A549 (cell line): ENCODE measurements at regions not wholly inside any gene's neighbourhood (a gene's known extent, or its start where the extent isn't known, plus 50 kb on each side); places are given as distances from the start of the nearest gene placed in this dataset.

Experiments
- ATAC-seq, 2 experiments: fragments of 200-7000 bp in 1 of 2; fragments of >200 bp in 1 of 2; cut with Nextera tagmentation in 1 of 2; cut with Tn5 transposase in 1 of 2; 3 replicates each; pipeline versions ENCODE4 v1.8.0 to v1.9.1; 2018 to 2020; ENCODE audit warnings: mild to moderate bottlenecking in 1 of 2, moderate library complexity in 1 of 2
- CTCF ChIA-PET: fragments of 300-600 bp; sonication (Branson Sonifier 250); formaldehyde crosslinking; extraction: SDS; loops from one replicate; lab custom pipeline; 2021; ENCODE audit warnings: antibody characterized with exemption, inconsistent platforms; lab: Yijun Ruan, JAX
- POLR2A ChIA-PET: fragments of 350-600 bp; formaldehyde crosslinking; extraction: SDS; loops from one replicate; lab custom pipeline; 2021; ENCODE audit warnings: antibody characterized with exemption, inconsistent platforms; lab: Yijun Ruan, JAX
- DNase-seq, 2 experiments: peaks; one replicate each; pipeline versions ENCODE4 v3.0.0 to v3.0.0-alpha.2; 2011 to 2016; ENCODE audit warnings: low read depth in 1 of 2, low spot score in 1 of 2
- FAIRE-seq: peaks from 2 replicates; lab custom pipeline; 2011; peaks lifted over from hg19 to GRCh38; lab: Jason Lieb, UNC
- H3K27ac ChIP-seq, 2 experiments: fragments of >200 bp; sonication (Bioruptor Twin); formaldehyde crosslinking; 3 replicates each; pipeline ENCODE4 v1.5.1; 2016 to 2017
- H3K4me1 ChIP-seq: fragments of >200 bp; sonication (Bioruptor Twin); formaldehyde crosslinking; 3 replicates; pipeline ENCODE4 v1.6.1; 2016
- H3K4me2 ChIP-seq: fragments of >200 bp; sonication (Bioruptor Twin); formaldehyde crosslinking; 3 replicates; pipeline ENCODE4 v1.6.1; 2016
- H3K4me3 ChIP-seq: fragments of >200 bp; sonication (Bioruptor Twin); formaldehyde crosslinking; 3 replicates; pipeline ENCODE4 v1.5.1; 2016
- H3K9me3 ChIP-seq: fragments of >200 bp; sonication (Bioruptor Twin); formaldehyde crosslinking; 3 replicates; pipeline ENCODE4 v1.6.1; 2016
- CBX8 ChIP-seq: fragments of 200-600 bp; sonication (generic); IDR thresholded peaks from 2 replicates; pipeline ENCODE4 v1.6.1; 2016
- CHD2 ChIP-seq: fragments of 150-350 bp; IDR thresholded peaks from 2 replicates; pipeline ENCODE4 v1.6.1; 2014; ENCODE audit warnings: low read length; ENCODE audit not compliant: partially characterized antibody
- ELK1 ChIP-seq: fragments of 150-350 bp; IDR thresholded peaks from 2 replicates; pipeline ENCODE4 v1.6.1; 2014; ENCODE audit warnings: low read depth, mild to moderate bottlenecking, low read length
- EP300 ChIP-seq, 2 experiments: fragments of >200 bp; sonication (Bioruptor Twin); formaldehyde crosslinking; IDR thresholded peaks; 2 replicates in 1 of 2; 3 replicates in 1 of 2; pipeline ENCODE4 v1.6.1; 2016 to 2017
- ESRRA ChIP-seq: fragments of 150-350 bp; IDR thresholded peaks from 2 replicates; pipeline ENCODE4 v1.6.1; 2014; ENCODE audit warnings: mild to moderate bottlenecking, low read length, borderline replicate concordance
- FOSL2 ChIP-seq, 2 experiments: fragments of 450-650 bp in 1 of 2; fragments of >200 bp in 1 of 2; sonication (Bioruptor Twin) in 1 of 2; formaldehyde crosslinking; IDR thresholded peaks; 2 replicates each; pipeline versions ENCODE4 v1.5.0 to v1.6.1; 2016 to 2020; ENCODE audit warnings: mild to moderate bottlenecking in 1 of 2, moderate library complexity in 1 of 2
- HOXB13 ChIP-seq: fragments of 250-450 bp; sonication (Bioruptor Pico); IDR thresholded peaks from 2 replicates; pipeline ENCODE4 v1.5.0; 2020; ENCODE audit warnings: low read depth, mild to moderate bottlenecking, moderate library complexity
- HOXB5 ChIP-seq: fragments of 250-450 bp; sonication (Bioruptor Pico); IDR thresholded peaks from 2 replicates; pipeline ENCODE4 v1.5.0; 2020; ENCODE audit warnings: mild to moderate bottlenecking, moderate library complexity
- MAZ ChIP-seq: fragments of 150-350 bp; IDR thresholded peaks from 2 replicates; pipeline ENCODE4 v1.6.1; 2014; ENCODE audit warnings: antibody characterized with exemption, low read depth, low read length, borderline replicate concordance
- POLR2A ChIP-seq: IDR thresholded peaks from 2 replicates; pipeline ENCODE4 v1.6.1; 2012; ENCODE audit warnings: mild to moderate bottlenecking, low read length
- REST ChIP-seq: fragments of 200-600 bp; sonication (generic); IDR thresholded peaks from 2 replicates; pipeline ENCODE4 v1.6.1; 2016; ENCODE audit warnings: antibody characterized with exemption, mild to moderate bottlenecking, moderate library complexity
- RFX5 ChIP-seq: fragments of 450-650 bp; IDR thresholded peaks from 2 replicates; pipeline ENCODE4 v1.7.1; 2014; ENCODE audit warnings: antibody characterized with exemption, mild to moderate bottlenecking, moderate library complexity
- SMC3 ChIP-seq: fragments of >200 bp; sonication (Bioruptor Twin); formaldehyde crosslinking; IDR thresholded peaks from 3 replicates; pipeline ENCODE4 v1.6.1; 2018; ENCODE audit warnings: inconsistent platforms
- WGBS: methylation state at CpG from one replicate; pipeline ENCODE4 v1.1.6; 2017; ENCODE audit errors: missing lambda C conversion rate; 5-methylcytosine and 5-hydroxymethylcytosine counted together

- no peak for TF ChIP-seq RFX5
Measured at GRCh38 chr3:43862992-43863805, 172.5 kb downstream of the ABHD5 start (continued).

GRCh38 chr3:43863966-43864933 lies 173.5 kb downstream of the ABHD5 start:
- peak overlapping the region; percentile 93 to 95 for H3K27ac ChIP-seq
- no peak for DNase-seq
- H3K4me2 ChIP-seq, result no peak overlapping the region
- no peak for FAIRE-seq
- WGBS, result 74% methylated on average over 6 of the region's 6 CpGs
- ChIA-PET CTCF (interaction anchor here (8.3 kb wide), 1 partner anchor 9 kb away, joined by 51 read pairs; no protein-coding TSS in a partner anchor), POLR2A (no interaction called here)
- no peak for ATAC-seq
- H3K4me3 ChIP-seq, result no peak overlapping the region
- peaks cover 48% of the 10 kb centered on the region for H3K4me1 ChIP-seq
- no peak for TF ChIP-seq MAZ
- no peak for TF ChIP-seq HOXB13 (CRISPR knock-in tag)
- no peak for TF ChIP-seq EP300 (IDR thresholded peaks at IDR 0.05)
- TF ChIP-seq CBX8, result no peak
- TF ChIP-seq ESRRA, result no peak
- TF ChIP-seq SMC3, result no peak
- no peak for TF ChIP-seq CHD2
- no peak for TF ChIP-seq REST
- no peaks in the 10 kb centered on the region for H3K9me3 ChIP-seq

GRCh38 chr3:43865351-43865750 lies 174.6 kb downstream of the ABHD5 start:
- ChIA-PET POLR2A (interaction anchor here (0.7 to 2.1 kb wide), 2 partner anchors 13 to 1903 kb away, joined by 3 to 10 read pairs; no protein-coding TSS in a partner anchor), CTCF (interaction anchor here (8.3 kb wide), 1 partner anchor 10 kb away, joined by 51 read pairs; no protein-coding TSS in a partner anchor)
- FAIRE-seq, result no peak
- H3K4me1 ChIP-seq, result peaks cover 58% of the 10 kb centered on the region
- no peaks in the 10 kb centered on the region for H3K9me3 ChIP-seq
- no peak overlapping the region for H3K4me3 ChIP-seq
- no peak overlapping the region; the same call in 2 of the 3 replicates for H3K4me2 ChIP-seq
- no peak for ATAC-seq
- DNase-seq, result no peak
- 90% methylated on average over 4 of the region's 4 CpGs for WGBS
- TF ChIP-seq CHD2 (no peak), FOSL2 (IDR thresholded peaks at IDR 0.05) (no peak), FOSL2 (CRISPR knock-in tag; IDR thresholded peaks at IDR 0.05) (no peak), ELK1 (no peak), RFX5 (no peak), POLR2A (no peak), HOXB5 (no peak)
- peak overlapping the region; percentile 93 to 95 for H3K27ac ChIP-seq
